K562 (cell line): ENCODE measurements at regions not wholly inside any gene's neighbourhood (a gene's known extent, or its start where the extent isn't known, plus 50 kb on each side); places are given as distances from the start of the nearest gene placed in this dataset.

Source experiments
- ADNP ChIP-seq: fragments of 200-800 bp; sonication (Bioruptor generic); IDR thresholded peaks from 2 replicates; pipeline ENCODE4 v1.6.1; 2016; ENCODE audit warnings: missing genetic modification characterization, missing compliant biosample characterization
- ARID1B ChIP-seq: fragments of 450-650 bp; IDR thresholded peaks from 2 replicates; pipeline ENCODE4 v1.6.1; 2016; ENCODE audit warnings: antibody characterized with exemption, mild to moderate bottlenecking, inconsistent platforms
- CSDE1 ChIP-seq, 2 experiments: fragments of 450-650 bp; IDR thresholded peaks; 2 replicates each; pipeline ENCODE4 v1.6.1; 2016; ENCODE audit warnings: mild to moderate bottlenecking in 1 of 2
- EP400 ChIP-seq: fragments of 450-650 bp; IDR thresholded peaks from 2 replicates; pipeline ENCODE4 v1.6.1; 2017; ENCODE audit warnings: antibody characterized with exemption, mild to moderate bottlenecking, moderate library complexity
- GABPA ChIP-seq: fragments of 200-800 bp; sonication (Bioruptor generic); conservative IDR thresholded peaks from 2 replicates; pipeline ENCODE4 v1.6.1; 2016; ENCODE audit warnings: low read depth, missing genetic modification characterization, missing compliant biosample characterization
- MGA ChIP-seq: fragments of 450-650 bp; IDR thresholded peaks from 2 replicates; pipeline ENCODE4 v1.6.1; 2016; ENCODE audit warnings: mild to moderate bottlenecking, moderate library complexity
- NCOR1 ChIP-seq: fragments of 450-650 bp; IDR thresholded peaks from 2 replicates; pipeline ENCODE4 v1.6.1; 2016; ENCODE audit warnings: mild to moderate bottlenecking, moderate library complexity
- SMARCA5 ChIP-seq: fragments of 450-650 bp; IDR thresholded peaks from 2 replicates; pipeline ENCODE4 v1.6.1; 2016

- TF ChIP-seq MGA (0 out of 2 replicates have a peak, but pooled peaks have one; percentile 16), EP400 (peak; percentile 11; the same call in 1 of the 2 replicates), SMARCA5 (0 out of 2 replicates have a peak, but pooled peaks have one; percentile 53), ARID1B (0 out of 2 replicates have a peak, but pooled peaks have one; percentile 9), ADNP (tag) (peak; percentile 90), CSDE1 (IDR thresholded peaks at IDR 0.05) (0 out of 4 replicates have a peak, but pooled peaks of 1 of the 2 experiments have one; percentile 24), NCOR1 (0 out of 2 replicates have a peak, but pooled peaks have one; percentile 16), GABPA (tag) (peak; percentile 36; the same call in 1 of the 2 replicates)
Measured at GRCh38 chr3:195990841-195991174, 82.5 kb upstream of the TNK2 start (continued).
